ENCODE measurements at regions not wholly inside any gene's neighbourhood (a gene's known extent, or its start where the extent isn't known, plus 50 kb on each side); places are given as distances from the start of the nearest gene placed in this dataset.
"Not testable (repeated sequence)": the region's sequence is repeated elsewhere in the genome, so short reads cannot be mapped to it uniquely, and the experiment has no call there.

DNA sequence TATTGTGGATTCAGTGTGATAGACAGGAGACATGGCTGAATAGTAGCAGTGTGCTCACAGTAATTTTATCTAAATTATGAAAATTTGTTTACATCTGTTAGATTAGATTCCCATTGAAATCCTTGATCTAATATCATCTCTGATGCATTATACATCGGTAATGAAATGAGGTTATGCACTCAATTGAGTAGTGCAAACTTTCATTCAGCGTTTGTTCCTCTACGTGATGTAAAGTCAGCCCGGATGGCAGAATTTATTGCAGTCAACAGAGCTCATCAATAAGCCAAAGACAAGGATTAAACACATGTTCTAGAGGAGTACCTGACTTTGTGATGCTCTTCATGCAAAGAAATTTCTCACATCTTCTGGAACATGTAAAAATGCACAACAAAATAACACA is 549.2 kb downstream of the GOLGA6L6 start:
- FAIRE-seq (no peak), DNase-seq (ENCODE audit: extremely low spot score, insufficient read length, low read depth) (no peak)

GRCh38 chr15:19988094-19988660 is 553.4 kb downstream of the GOLGA6L6 start:
- FAIRE-seq (no peak), DNase-seq (ENCODE audit: extremely low spot score, insufficient read length, low read depth) (no peak)

- no peak for FAIRE-seq
Measured at GRCh38 chr15:19987389-19988048, 554.1 kb downstream of the GOLGA6L6 start.

GRCh38 chr15:19984101-19984500 is 557.5 kb downstream of the GOLGA6L6 start:
- DNase-seq (ENCODE audit: extremely low spot score, insufficient read length, low read depth) (no peak), FAIRE-seq (no peak)

More at GRCh38 chr15:19987389-19988048, 554.1 kb downstream of the GOLGA6L6 start:
- no peak for DNase-seq (ENCODE audit: extremely low spot score, insufficient read length, low read depth)

DNA sequence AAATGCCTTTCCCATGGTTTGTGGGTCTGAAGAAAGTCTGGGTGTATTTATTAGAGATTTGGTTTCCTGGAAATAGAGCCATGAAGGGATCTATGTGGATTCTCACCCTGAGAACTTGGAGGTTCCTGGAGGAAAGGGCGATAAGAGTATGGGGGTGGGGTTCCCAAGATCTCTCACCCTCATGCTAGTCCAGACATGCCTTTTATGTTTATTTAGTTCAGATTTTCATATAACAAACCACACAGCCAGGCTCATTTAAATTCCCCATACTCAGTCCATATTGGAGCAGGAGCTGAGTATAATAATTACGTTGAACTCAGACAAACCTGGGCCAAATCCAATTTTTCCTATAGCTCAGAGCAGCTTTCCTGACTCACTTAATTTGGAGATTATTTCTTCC is 566.6 kb downstream of the GOLGA6L6 start:
- no peak for FAIRE-seq
- DNase-seq (ENCODE audit: extremely low spot score, insufficient read length, low read depth), result no peak

- no peak for DNase-seq (ENCODE audit: extremely low spot score, insufficient read length, low read depth)
- FAIRE-seq, result no peak
Measured at GRCh38 chr15:19973718-19974117, 567.9 kb downstream of the GOLGA6L6 start.

- FAIRE-seq; DNase-seq (ENCODE audit: extremely low spot score, insufficient read length, low read depth): not testable (repeated sequence)
Measured at GRCh38 chr15:19972582-19972981, 569.0 kb downstream of the GOLGA6L6 start.

- DNase-seq (ENCODE audit: extremely low spot score, insufficient read length, low read depth); FAIRE-seq: not testable (repeated sequence)
Measured at GRCh38 chr15:19965574-19965973, 576.0 kb downstream of the GOLGA6L6 start.

DNA sequence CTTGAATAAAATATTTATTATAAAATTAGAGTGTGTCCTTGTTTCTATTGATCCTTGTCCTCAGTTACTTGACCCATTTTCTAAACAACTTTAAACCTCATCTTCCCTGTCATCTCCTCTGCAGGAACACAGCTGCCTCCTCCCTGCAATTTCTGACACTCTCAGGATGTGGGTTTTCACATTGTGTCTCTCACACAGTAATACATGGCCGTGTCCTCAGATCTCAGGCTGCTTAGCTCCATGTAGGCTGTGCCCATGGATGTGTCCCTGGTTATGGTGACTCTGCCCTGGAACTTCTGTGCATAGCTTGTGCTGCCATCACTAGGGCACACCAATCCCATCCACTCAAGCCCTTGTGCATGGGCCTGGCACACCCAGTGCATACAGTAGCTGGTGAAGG is 577.1 kb downstream of the GOLGA6L6 start:
- not testable (repeated sequence) for DNase-seq (ENCODE audit: extremely low spot score, insufficient read length, low read depth); FAIRE-seq

DNA sequence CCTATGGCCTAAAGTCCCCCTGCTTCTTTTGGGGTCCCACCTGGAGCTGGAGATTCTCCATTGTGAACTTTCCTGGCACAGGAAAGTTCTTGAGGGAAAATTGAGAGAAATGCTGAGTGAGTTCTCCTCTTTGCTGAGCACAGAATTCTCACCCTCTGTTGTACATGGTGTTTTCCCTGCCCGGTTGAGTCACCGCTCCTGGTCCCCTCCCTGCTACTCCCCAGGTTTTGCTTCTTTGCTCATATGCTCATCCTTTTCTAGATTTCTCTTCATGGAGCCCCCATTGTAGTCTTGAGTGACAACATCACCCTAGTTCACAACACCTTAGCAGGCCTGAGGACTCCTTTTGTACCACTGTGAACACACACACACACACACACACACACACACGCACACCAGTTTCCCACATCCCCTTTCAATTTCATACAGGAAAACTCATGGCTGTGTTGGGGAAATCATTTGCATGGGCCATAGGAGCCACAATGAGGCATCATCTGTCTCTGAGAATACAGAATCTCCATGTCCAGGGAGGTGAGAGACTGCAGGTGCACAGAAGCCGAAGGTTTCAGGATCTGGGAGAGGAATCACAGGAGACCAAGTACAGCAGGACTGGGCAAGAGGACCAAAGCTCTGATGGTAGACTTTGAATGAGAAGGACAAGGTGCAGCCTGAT is 585.3 kb downstream of the GOLGA6L6 start:
- FAIRE-seq, result no peak
- no peak for DNase-seq (ENCODE audit: extremely low spot score, insufficient read length, low read depth)

DNA sequence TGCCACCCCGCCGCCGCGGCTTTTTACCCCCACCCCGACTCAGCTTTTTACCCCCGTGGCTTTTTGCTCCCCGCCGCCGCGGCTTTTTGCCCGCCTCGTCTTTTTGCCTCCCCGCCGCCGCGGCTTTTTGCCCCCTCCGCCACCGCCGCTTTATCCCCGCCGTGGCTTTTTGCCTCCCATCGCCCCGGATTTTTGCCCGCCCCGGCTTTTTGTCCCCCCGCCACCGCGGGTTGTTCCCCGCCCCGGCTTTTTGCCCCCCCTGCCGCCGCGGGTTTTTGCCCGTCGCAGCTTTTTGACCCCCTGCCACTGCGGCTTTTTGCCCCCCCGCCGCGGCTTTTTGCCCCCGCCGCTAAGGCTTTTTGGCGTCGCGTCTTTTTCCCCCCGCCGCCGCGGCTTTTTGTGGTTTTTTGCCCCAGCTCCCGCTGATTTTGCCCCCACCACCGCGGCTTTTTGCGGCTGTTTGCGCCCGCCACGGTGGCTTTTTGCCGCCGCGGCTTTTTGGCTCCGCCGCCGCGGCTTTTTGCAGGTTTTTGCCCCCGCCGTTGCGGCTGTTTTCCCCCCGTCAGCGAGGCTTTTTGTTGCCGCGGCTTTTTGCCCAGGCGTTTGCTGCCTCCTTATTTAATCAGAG is 597.2 kb downstream of the GOLGA6L6 start:
- DNase-seq (ENCODE audit: extremely low spot score, insufficient read length, low read depth), result no peak
- no peak for FAIRE-seq

GRCh38 chr15:19943515-19943914 is 598.1 kb downstream of the GOLGA6L6 start:
- FAIRE-seq (no peak), DNase-seq (ENCODE audit: extremely low spot score, insufficient read length, low read depth) (no peak)

DNA sequence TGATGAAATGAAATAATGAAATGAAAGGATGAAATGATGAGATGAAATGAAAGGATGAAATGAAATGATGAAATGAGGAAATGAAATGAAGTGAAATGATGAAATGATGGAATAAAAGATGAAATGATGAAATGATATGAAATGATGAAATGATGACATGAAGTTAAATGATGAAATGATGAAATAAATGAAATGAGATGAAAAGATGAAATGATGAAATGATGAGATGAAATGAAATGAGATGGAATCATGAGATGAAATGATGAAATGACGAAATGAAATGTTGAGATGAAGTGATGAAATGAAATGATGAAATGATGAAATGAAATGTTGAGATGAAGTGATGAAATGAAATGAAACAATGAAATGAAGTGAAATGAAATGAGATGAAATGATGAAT is 638.3 kb downstream of the GOLGA6L6 start:
- FAIRE-seq; DNase-seq (ENCODE audit: extremely low spot score, insufficient read length, low read depth): not testable (repeated sequence)

DNA sequence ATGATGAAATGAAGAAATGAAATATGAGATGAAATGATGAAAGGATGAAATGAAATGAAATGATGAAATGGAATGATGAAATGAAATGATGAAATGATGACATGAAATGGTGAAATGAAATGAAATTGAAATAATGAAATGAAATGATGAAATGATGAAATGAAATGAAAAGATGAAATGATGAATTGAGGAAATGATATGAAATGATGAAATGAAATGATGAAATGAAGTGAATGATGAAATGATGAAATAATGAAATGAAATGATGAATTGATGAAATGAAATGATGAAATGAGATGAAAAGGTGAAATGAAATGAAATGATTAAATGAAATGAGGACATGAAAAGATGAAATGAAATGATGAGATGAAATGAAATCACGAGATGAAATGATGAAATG is 639.2 kb downstream of the GOLGA6L6 start:
- FAIRE-seq; DNase-seq (ENCODE audit: extremely low spot score, insufficient read length, low read depth): not testable (repeated sequence)

- not testable (repeated sequence) for DNase-seq (ENCODE audit: extremely low spot score, insufficient read length, low read depth); FAIRE-seq
Measured at GRCh38 chr15:19901414-19901813, 640.2 kb downstream of the GOLGA6L6 start.

DNA sequence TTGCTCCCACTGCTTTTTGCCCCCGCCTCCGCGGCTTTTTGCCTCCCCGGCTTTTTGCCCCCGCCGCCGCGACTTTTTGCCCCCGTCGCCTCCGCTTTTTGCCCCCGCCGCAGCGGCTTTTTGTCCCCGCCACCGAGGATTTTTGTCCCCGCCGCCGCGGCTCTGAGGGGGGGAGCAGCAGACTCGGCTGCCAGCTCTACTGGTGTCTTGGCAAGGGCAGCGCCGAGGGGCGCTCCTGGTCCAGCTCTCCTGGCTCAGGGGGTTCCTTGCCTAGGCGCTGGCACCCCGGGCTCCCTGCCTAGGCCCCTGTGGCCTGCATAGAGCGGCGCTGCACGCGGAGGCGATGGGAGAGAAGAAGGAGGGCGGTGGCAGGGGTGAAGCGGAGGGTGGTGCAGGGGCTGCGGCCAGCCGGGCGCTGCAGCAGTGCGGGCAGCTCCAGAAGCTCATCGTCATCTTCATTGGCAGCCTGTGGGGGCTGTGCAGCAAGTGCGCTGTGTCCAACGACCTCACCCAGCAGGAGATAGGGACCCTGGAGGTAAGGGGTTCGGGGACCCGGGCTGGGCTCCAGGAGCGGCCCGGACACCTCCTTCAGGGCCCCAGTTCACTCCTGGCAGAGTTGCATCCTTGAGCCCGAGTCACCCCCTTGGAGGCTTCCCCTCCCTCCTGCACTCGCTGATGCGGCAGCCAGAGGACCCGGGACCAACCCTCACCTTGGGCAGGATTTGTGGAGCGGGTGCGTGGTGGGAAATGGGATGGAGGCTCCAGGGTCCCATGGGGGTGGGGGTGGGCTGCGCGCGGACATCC is 642.4 kb downstream of the GOLGA6L6 start:
- no peak for DNase-seq (ENCODE audit: extremely low spot score, insufficient read length, low read depth)
- FAIRE-seq, result no peak

GRCh38 chr15:19888811-19889210 is 652.8 kb downstream of the GOLGA6L6 start:
- FAIRE-seq; DNase-seq (ENCODE audit: extremely low spot score, insufficient read length, low read depth): not testable (repeated sequence)

DNA sequence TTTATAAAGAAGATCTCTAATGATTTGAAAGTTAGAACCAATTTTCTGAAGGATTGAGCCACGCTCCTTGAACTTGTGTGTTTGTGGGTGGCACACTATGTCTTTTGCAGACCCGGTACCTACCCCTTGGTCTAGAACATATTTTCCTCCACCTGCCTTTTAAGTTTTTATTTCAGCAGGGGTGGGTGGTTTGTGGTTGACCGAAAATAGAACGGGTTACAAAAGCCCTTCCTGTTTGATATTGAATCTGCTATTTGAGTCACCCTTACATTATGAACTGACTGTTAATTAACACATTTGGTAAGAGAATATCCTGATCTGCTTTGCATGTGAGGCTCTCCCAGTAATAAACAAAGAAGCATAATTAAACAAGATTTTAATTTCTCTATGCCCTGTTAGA is 697.5 kb downstream of the GOLGA6L6 start:
- FAIRE-seq; DNase-seq (ENCODE audit: extremely low spot score, insufficient read length, low read depth): not testable (repeated sequence)

Data from GM18507 (cell line).